BLaER1 (cell line): ENCODE measurements at regions not wholly inside any gene's neighbourhood (a gene's known extent, or its start where the extent isn't known, plus 50 kb on each side); places are given as distances from the start of the nearest gene placed in this dataset.
"Not testable (repeated sequence)": the region's sequence is repeated elsewhere in the genome, so short reads cannot be mapped to it uniquely, and the experiment has no call there.

Experiments
- H3K27ac ChIP-seq: shearing (Covaris generic); formaldehyde crosslinking; 2 replicates; pipeline ENCODE4 v1.8.1; 2022
- H3K27me3 ChIP-seq: shearing (Covaris generic); formaldehyde crosslinking; 2 replicates; pipeline ENCODE4 v1.8.1; 2022
- H3K36me3 ChIP-seq: shearing (Covaris generic); formaldehyde crosslinking; 2 replicates; pipeline ENCODE4 v1.8.1; 2022
- H3K4me1 ChIP-seq: shearing (Covaris generic); formaldehyde crosslinking; 2 replicates; pipeline ENCODE4 v1.8.1; 2022
- H3K4me2 ChIP-seq: shearing (Covaris generic); formaldehyde crosslinking; 2 replicates; pipeline ENCODE4 v1.8.1; 2022
- H3K4me3 ChIP-seq: shearing (Covaris generic); formaldehyde crosslinking; 2 replicates; pipeline ENCODE4 v1.8.1; 2022
- H3K9ac ChIP-seq: shearing (Covaris generic); formaldehyde crosslinking; 2 replicates; pipeline ENCODE4 v1.8.1; 2022
- H3K9me3 ChIP-seq: shearing (Covaris generic); formaldehyde crosslinking; 2 replicates; pipeline ENCODE4 v1.8.1; 2022
- H4K20me1 ChIP-seq: shearing (Covaris generic); formaldehyde crosslinking; 2 replicates; pipeline ENCODE4 v1.8.1; 2022
- Cebpa-rat ChIP-seq: shearing (Covaris generic); IDR thresholded peaks from 2 replicates; pipeline ENCODE4 v1.8.1; 2022

DNA sequence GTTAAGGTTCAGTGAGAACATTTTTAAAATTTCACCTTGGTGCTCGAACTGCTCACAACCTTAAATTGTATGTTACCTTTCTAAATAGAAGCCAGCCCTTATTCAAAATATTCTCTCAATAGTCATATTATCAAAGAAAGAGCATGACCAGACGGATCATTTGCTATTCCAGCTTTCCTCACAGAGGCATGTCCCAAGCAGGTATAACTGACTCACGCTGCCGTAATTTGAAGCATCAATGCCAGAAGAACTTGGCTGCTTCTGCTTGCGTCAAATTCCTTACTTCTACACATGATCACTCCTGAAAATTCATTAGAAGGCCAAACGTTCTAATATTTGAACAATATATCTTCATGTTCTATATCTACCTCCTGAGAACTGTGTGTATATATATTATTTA lies 69.5 kb upstream of the VGLL4 start:
- Histone ChIP-seq H3K27ac (no peak overlapping the region), H3K9ac (no peak overlapping the region), H3K4me1 (peaks cover 3% of the 10 kb centered on the region; the same call in 1 of the 2 replicates), H3K36me3 (no peaks in the 10 kb centered on the region), H3K4me2 (no peak overlapping the region), H3K27me3 (peaks cover 20% of the 10 kb centered on the region), H4K20me1 (peaks cover 18% of the 10 kb centered on the region; the same call in 1 of the 2 replicates), H3K9me3 (no peaks in the 10 kb centered on the region), H3K4me3 (no peak overlapping the region)
- no peak for TF ChIP-seq Cebpa-rat

DNA sequence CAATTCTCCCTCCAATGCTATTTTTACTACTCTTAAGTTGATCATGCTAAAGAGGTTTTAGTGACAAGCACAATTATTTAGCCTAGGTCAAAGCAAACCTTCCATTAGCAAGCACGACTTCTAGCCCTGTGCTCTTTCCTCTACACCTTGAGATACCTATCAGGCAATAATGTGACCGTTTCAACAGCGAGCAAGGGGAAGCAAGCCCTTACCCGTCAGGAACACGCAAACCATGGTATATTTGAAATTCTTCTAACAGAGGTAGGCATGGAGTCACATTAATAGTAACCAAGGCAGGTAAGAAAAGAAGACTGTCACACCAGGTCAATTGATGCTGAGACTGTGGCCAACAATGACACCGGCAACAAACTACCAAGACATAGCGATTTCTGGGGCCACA lies 68.9 kb upstream of the VGLL4 start:
- no peak for TF ChIP-seq Cebpa-rat
- peaks cover 15% of the 10 kb centered on the region for H3K27me3 ChIP-seq
- no peaks in the 10 kb centered on the region for H3K4me1 ChIP-seq
- H3K4me3 ChIP-seq: no peak overlapping the region
- H3K9me3 ChIP-seq: no peaks in the 10 kb centered on the region
- H3K36me3 ChIP-seq: no peaks in the 10 kb centered on the region
- H3K27ac ChIP-seq: no peak overlapping the region
- no peak overlapping the region for H3K4me2 ChIP-seq
- no peak overlapping the region for H3K9ac ChIP-seq
- H4K20me1 ChIP-seq: peaks cover 13% of the 10 kb centered on the region; the same call in 1 of the 2 replicates

DNA sequence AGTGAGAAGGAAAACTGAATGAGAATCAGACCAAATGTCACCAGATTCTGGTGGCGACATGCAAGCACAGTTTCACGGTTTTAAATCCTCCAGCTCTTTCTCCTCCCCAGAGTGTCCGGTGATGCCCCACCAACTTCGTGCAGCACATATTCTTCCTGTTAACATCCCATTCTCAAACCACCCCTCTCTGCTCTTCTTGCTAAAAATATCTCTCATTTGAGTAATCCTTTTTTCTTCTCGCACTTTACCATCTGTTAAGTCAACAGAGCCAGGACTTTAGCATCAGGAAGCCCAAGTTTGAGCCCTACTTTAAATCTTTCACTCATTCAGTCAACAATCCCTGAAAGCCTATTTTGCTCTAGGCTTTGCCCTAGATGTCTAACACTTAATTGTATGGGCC lies 68.2 kb upstream of the VGLL4 start:
- Histone ChIP-seq H3K4me3 (no peak overlapping the region), H3K27me3 (peaks cover 7% of the 10 kb centered on the region; the same call in 1 of the 2 replicates), H3K4me1 (no peaks in the 10 kb centered on the region), H3K36me3 (no peaks in the 10 kb centered on the region), H4K20me1 (peaks cover 5% of the 10 kb centered on the region; the same call in 1 of the 2 replicates), H3K9me3 (no peaks in the 10 kb centered on the region), H3K9ac (no peak overlapping the region), H3K27ac (no peak overlapping the region), H3K4me2 (no peak overlapping the region)
- no peak for TF ChIP-seq Cebpa-rat

DNA sequence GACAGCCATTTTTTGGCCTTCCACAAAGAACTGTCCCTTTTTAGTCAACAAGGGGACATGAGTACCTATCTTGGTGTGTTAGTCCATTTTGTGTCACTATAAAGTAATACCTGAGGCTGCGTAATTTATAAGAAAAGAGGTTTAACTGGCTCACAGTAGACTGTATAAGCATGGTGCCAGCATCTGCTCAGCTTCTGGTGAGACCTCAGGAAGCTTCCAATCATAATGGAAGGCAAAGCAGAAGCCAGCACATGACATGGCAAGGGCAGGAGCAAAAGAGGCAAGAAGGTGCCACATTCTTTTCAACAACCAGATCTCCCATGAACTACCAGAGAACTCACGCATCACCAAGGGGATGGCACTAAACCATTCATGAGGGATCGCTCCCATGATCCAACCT lies 66.1 kb upstream of the VGLL4 start:
- H3K9me3 ChIP-seq: no peaks in the 10 kb centered on the region
- H4K20me1 ChIP-seq: no peaks in the 10 kb centered on the region
- no peak overlapping the region for H3K4me3 ChIP-seq
- H3K36me3 ChIP-seq: no peaks in the 10 kb centered on the region
- no peak overlapping the region for H3K4me2 ChIP-seq
- H3K9ac ChIP-seq: no peak overlapping the region
- H3K4me1 ChIP-seq: no peaks in the 10 kb centered on the region
- no peak overlapping the region for H3K27ac ChIP-seq
- no peaks in the 10 kb centered on the region for H3K27me3 ChIP-seq
- TF ChIP-seq Cebpa-rat: no peak

GRCh38 chr3:11707084-11707483 lies 63.4 kb upstream of the VGLL4 start:
- not testable (repeated sequence) for H3K36me3 ChIP-seq, H3K4me2 ChIP-seq, H4K20me1 ChIP-seq, H3K9ac ChIP-seq, H3K4me3 ChIP-seq, H3K4me1 ChIP-seq, H3K27me3 ChIP-seq, H3K27ac ChIP-seq, H3K9me3 ChIP-seq

- Histone ChIP-seq H3K4me1 (no peaks in the 10 kb centered on the region), H3K4me3 (no peak overlapping the region), H3K27ac (no peak overlapping the region), H3K36me3 (no peaks in the 10 kb centered on the region), H3K27me3 (no peaks in the 10 kb centered on the region), H3K9ac (no peak overlapping the region), H3K4me2 (no peak overlapping the region), H3K9me3 (no peaks in the 10 kb centered on the region), H4K20me1 (no peaks in the 10 kb centered on the region)
- no peak for TF ChIP-seq Cebpa-rat
Observed at GRCh38 chr3:11706604-11707003, 62.9 kb upstream of the VGLL4 start.

DNA sequence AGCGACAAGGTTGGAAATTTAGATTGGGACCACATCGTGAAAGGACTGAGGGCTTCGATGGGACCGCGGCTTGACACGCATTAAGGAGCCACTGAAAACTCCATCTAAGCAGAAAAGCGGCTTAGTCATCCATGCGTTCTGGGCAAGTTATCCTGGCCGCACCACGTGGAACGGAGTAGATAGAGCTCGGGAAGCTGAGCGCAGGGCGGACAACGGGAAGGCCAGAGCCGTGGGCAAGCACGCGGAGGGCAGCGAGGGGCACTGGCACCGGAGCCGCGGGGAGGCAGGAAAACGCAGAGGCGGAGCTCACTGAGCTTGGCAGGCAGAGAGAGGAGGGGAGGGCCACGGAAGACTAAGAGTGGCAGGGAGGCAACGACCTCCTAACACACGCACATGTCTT lies 61.3 kb upstream of the VGLL4 start:
- TF ChIP-seq Cebpa-rat: no peak
- Histone ChIP-seq H3K27ac (no peak overlapping the region), H3K36me3 (no peaks in the 10 kb centered on the region)

GRCh38 chr3:11703146-11703545 lies 59.4 kb upstream of the VGLL4 start:
- Histone ChIP-seq H3K4me1 (no peaks in the 10 kb centered on the region), H3K27ac (no peak overlapping the region), H3K36me3 (no peaks in the 10 kb centered on the region), H3K9ac (no peak overlapping the region), H3K27me3 (no peaks in the 10 kb centered on the region), H4K20me1 (no peaks in the 10 kb centered on the region), H3K9me3 (no peaks in the 10 kb centered on the region), H3K4me2 (no peak overlapping the region), H3K4me3 (no peak overlapping the region)
- no peak for TF ChIP-seq Cebpa-rat

More for the DNA sequence above, 61.3 kb upstream of the VGLL4 start:
- Histone ChIP-seq H4K20me1 (no peaks in the 10 kb centered on the region), H3K9me3 (no peaks in the 10 kb centered on the region), H3K4me3 (no peak overlapping the region), H3K9ac (no peak overlapping the region), H3K4me2 (no peak overlapping the region), H3K27me3 (no peaks in the 10 kb centered on the region), H3K4me1 (no peaks in the 10 kb centered on the region)

DNA sequence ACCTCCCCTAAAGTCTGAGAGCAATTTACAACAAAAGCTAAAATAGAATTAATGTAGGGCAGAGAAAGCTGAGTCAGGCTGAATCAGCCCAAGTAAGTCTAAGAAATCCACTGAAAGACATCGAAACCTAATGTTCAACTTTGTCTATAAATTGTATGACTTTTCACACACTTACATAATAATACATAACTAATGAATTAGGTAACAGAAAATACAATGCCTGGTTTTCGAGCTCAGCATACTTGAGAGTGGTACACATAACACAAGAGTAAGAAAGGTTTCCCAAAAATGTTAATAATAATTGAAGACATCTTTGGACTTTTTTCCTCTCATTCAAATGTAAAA lies 55.3 kb upstream of the VGLL4 start:
- H3K4me1 ChIP-seq: no peaks in the 10 kb centered on the region
- H3K27me3 ChIP-seq: no peaks in the 10 kb centered on the region
- no peak for TF ChIP-seq Cebpa-rat
- H3K9ac ChIP-seq: no peak overlapping the region
- H3K9me3 ChIP-seq: no peaks in the 10 kb centered on the region
- H3K36me3 ChIP-seq: no peaks in the 10 kb centered on the region
- H3K27ac ChIP-seq: no peak overlapping the region
- no peaks in the 10 kb centered on the region for H4K20me1 ChIP-seq
- no peak overlapping the region for H3K4me2 ChIP-seq
- no peak overlapping the region for H3K4me3 ChIP-seq

- Histone ChIP-seq H3K27ac (no peak overlapping the region), H3K36me3 (no peaks in the 10 kb centered on the region)
Observed at GRCh38 chr3:11698326-11699082, 54.8 kb upstream of the VGLL4 start.

GRCh38 chr3:11697701-11698100 lies 54.0 kb upstream of the VGLL4 start:
- no peaks in the 10 kb centered on the region for H4K20me1 ChIP-seq
- H3K4me3 ChIP-seq: no peak overlapping the region
- H3K9me3 ChIP-seq: no peaks in the 10 kb centered on the region
- no peaks in the 10 kb centered on the region for H3K36me3 ChIP-seq
- H3K9ac ChIP-seq: no peak overlapping the region
- H3K4me2 ChIP-seq: no peak overlapping the region
- no peak overlapping the region for H3K27ac ChIP-seq
- no peaks in the 10 kb centered on the region for H3K4me1 ChIP-seq
- H3K27me3 ChIP-seq: no peaks in the 10 kb centered on the region
- TF ChIP-seq Cebpa-rat: no peak

More at GRCh38 chr3:11698326-11699082, 54.8 kb upstream of the VGLL4 start:
- Histone ChIP-seq H3K9ac (no peak overlapping the region), H3K4me3 (no peak overlapping the region), H4K20me1 (no peaks in the 10 kb centered on the region), H3K4me2 (no peak overlapping the region), H3K27me3 (no peaks in the 10 kb centered on the region), H3K9me3 (no peaks in the 10 kb centered on the region), H3K4me1 (no peaks in the 10 kb centered on the region)
- no peak for TF ChIP-seq Cebpa-rat
